Breast epithelium (tissue), 4 donors: ENCODE measurements at regions not wholly inside any gene's neighbourhood (a gene's known extent, or its start where the extent isn't known, plus 50 kb on each side); places are given as distances from the start of the nearest gene placed in this dataset.

ENCODE experiments used
- DNase-seq, 2 donors: peaks; one replicate each; pipeline ENCODE4 v3.0.0-alpha.2; 2019; ENCODE audit warnings: low spot score in 2 of 2
- H3K27ac ChIP-seq, 2 donors: fragments of 200-600 bp; sonication (generic) in 1 of 2; one replicate each; pipeline ENCODE4 v1.5.1; 2016 to 2019; ENCODE audit warnings: mild to moderate bottlenecking in 1 of 2
- H3K27me3 ChIP-seq, 2 donors: fragments of 200-600 bp; sonication (generic) in 1 of 2; one replicate each; pipeline versions ENCODE4 v1.5.1 to v1.6.0; 2017 to 2019; ENCODE audit warnings: control low read depth in 1 of 2, mild to moderate bottlenecking in 1 of 2
- H3K36me3 ChIP-seq: fragments of 200-600 bp; one replicate; pipeline ENCODE4 v1.5.1; 2019
- H3K4me1 ChIP-seq, 2 donors: fragments of 200-600 bp; sonication (generic); one replicate each; pipeline ENCODE4 v1.5.1; 2016 to 2019; ENCODE audit warnings: control low read depth in 1 of 2
- H3K4me3 ChIP-seq, 3 donors: fragments of 200-600 bp; sonication (generic); 1 replicate in 2 of 3; 2 replicates in 1 of 3; pipeline ENCODE4 v1.5.1; 2016 to 2019; ENCODE audit warnings: mild to moderate bottlenecking in 3 of 3, moderate library complexity in 2 of 3
- H3K9me3 ChIP-seq, 2 donors: fragments of 200-600 bp; sonication (generic) in 1 of 2; one replicate each; pipeline ENCODE4 v1.5.1; 2016 to 2019; ENCODE audit warnings: control low read depth in 1 of 2
- POLR2A ChIP-seq: fragments of 450-650 bp; IDR thresholded peaks from one replicate; pipeline ENCODE4 v1.6.1; 2016; ENCODE audit warnings: antibody characterized with exemption, mild to moderate bottlenecking, moderate library complexity
- POLR2AphosphoS5 ChIP-seq, 3 donors: sonication (generic); formaldehyde crosslinking; IDR thresholded peaks; one replicate each; pipeline ENCODE4 v1.6.1; 2017; ENCODE audit warnings: antibody characterized with exemption in 3 of 3
- intact Hi-C: fragments of 100-400 bp; cut with DNase I; formaldehyde crosslinking; loops from one replicate; pipeline ENCODE4 v1.15.1; 2023; ENCODE audit warnings: low total_unique reads
- TF ChIP-seq, protein P1 (sequence below), 3 donors: fragments of 450-650 bp; IDR thresholded peaks; one replicate each; pipeline ENCODE4 v1.5.1; 2016 to 2017; ENCODE audit warnings: antibody characterized with exemption in 3 of 3, mild to moderate bottlenecking in 3 of 3, moderate library complexity in 3 of 3

DNA sequence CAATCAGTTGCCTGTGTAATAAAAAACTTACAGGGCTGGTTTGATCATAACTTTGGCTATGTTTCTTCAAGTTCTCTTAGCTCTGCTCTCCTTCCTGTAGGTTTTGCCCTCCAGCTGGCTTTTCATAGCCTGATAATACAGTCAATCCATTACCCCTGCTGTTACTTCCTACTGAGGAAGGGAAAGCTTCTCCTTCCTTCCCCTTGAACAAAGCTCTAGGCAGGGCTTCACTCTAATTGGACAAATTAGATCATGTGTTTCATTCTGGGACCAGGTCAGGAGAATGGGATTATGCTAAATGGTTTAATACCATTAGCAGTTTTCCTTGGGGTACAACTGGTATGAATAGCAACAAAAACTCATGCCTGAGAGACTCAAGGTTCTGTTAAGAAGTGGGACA is 106.8 kb upstream of the MCHR2 start:
- TF ChIP-seq, protein P1, sequence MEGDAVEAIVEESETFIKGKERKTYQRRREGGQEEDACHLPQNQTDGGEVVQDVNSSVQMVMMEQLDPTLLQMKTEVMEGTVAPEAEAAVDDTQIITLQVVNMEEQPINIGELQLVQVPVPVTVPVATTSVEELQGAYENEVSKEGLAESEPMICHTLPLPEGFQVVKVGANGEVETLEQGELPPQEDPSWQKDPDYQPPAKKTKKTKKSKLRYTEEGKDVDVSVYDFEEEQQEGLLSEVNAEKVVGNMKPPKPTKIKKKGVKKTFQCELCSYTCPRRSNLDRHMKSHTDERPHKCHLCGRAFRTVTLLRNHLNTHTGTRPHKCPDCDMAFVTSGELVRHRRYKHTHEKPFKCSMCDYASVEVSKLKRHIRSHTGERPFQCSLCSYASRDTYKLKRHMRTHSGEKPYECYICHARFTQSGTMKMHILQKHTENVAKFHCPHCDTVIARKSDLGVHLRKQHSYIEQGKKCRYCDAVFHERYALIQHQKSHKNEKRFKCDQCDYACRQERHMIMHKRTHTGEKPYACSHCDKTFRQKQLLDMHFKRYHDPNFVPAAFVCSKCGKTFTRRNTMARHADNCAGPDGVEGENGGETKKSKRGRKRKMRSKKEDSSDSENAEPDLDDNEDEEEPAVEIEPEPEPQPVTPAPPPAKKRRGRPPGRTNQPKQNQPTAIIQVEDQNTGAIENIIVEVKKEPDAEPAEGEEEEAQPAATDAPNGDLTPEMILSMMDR (IDR thresholded peaks at IDR 0.05) = no peak
- TF ChIP-seq POLR2A (no peak), POLR2AphosphoS5 (IDR thresholded peaks at IDR 0.05) (no peak)
- Histone ChIP-seq H3K27me3 (peaks cover 0 to 2% of the 10 kb centered on the region in 2 donors), H3K36me3 (no peaks in the 10 kb centered on the region), H3K27ac (no peak overlapping the region), H3K9me3 (no peaks in the 10 kb centered on the region), H3K4me1 (no peaks in the 10 kb centered on the region), H3K4me3 (no peak overlapping the region)
- DNase-seq = no peak
- intact Hi-C loops = no loop called here

DNA sequence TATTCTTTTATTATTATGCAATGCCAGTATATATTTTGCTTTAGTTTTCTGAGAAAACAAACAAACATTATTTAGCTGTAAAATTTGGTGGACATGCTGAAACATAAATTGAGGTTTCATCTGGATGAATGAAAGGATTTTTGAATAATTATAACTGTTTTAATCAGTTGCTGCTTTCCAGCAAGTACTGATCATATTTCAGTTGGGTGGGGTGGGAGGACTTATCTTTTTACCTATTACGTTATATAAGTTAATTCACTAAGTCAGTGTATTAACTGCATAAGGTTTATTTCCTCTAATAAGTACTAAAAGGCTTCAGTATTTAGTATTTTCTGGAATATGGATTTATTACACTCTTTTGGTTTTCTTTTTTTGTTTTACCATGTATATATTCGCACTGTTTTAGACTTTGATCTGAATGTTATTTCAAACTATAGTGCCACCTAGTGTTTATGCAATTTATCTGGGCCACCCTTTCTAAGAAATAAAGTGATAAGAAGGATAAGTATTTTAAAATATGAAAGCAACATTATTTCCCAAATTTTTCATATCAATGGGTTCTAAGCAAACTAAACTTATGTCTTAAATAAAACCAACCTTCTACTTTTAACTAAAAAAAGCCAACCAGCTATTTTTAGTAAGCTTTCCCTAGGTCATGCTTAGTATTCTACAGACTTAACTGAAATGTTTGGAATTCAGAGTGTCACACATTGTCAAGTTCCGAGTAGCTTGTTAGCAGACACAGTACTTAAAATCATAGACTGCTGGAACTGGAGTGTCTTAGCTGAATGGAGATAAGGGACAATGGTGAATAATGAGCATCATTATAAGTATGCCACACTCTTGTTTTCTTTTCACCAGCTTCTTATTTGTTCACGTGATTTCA is 105.4 kb upstream of the MCHR2 start:
- Histone ChIP-seq H3K9me3 (no peaks in the 10 kb centered on the region), H3K27ac (no peak overlapping the region), H3K4me1 (no peaks in the 10 kb centered on the region), H3K36me3 (no peaks in the 10 kb centered on the region), H3K4me3 (no peak overlapping the region), H3K27me3 (no peaks in the 10 kb centered on the region)
- no peak for DNase-seq
- intact Hi-C loops = no loop called here
- TF ChIP-seq POLR2A = no peak
- TF ChIP-seq, protein P1 (IDR thresholded peaks at IDR 0.05) = no peak
- TF ChIP-seq POLR2AphosphoS5 (IDR thresholded peaks at IDR 0.05) = no peak

DNA sequence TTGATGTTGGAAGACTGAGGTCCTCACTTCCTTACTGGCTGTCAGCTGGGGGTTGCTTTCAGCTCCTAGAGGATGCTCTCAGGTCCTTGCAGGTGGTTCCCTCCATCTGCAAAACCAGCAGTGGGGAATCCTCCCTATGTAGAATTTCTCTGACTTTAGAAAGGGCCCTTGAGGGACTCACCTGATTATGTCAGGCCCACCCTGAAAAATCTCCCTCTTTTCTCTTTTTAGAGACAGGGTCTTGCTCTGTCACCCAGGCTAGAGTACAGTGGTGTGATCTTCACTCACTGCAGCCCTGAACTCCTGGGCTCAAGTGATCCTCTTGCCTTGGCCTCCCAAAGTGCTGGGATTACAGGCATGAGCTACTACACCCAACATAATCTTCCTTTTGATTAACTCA is 102.9 kb upstream of the MCHR2 start:
- no peak overlapping the region for H3K4me3 ChIP-seq
- H3K27ac ChIP-seq = no peak overlapping the region
- H3K9me3 ChIP-seq = no peaks in the 10 kb centered on the region
- intact Hi-C loops = no loop called here
- no peaks in the 10 kb centered on the region for H3K27me3 ChIP-seq
- no peaks in the 10 kb centered on the region for H3K36me3 ChIP-seq
- H3K4me1 ChIP-seq = no peaks in the 10 kb centered on the region
- DNase-seq = no peak
- TF ChIP-seq POLR2A = no peak
- no peak for TF ChIP-seq POLR2AphosphoS5 (IDR thresholded peaks at IDR 0.05)
- TF ChIP-seq, protein P1 (IDR thresholded peaks at IDR 0.05) = no peak

DNA sequence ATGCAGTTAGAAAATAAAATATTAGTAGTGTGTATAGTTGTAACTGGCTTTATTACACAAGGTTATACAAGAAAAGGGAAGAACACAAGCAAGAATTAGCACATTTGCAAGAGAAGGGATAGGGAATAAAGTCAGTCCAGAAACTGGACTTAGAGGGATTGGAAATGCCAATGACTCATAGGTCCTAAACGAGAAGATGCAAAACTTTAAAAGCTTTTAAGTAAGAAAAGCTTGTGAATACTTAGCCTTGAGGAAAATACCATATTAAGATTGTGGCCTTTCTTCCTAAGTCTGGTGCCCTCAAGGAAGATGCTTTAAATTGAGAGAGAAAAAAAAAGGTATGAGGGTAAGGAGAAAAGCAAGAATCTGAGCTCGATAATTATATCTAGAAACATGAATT is 102.3 kb upstream of the MCHR2 start:
- H3K36me3 ChIP-seq = no peaks in the 10 kb centered on the region
- DNase-seq = no peak
- no peak overlapping the region for H3K27ac ChIP-seq
- no peak for TF ChIP-seq POLR2A
- TF ChIP-seq POLR2AphosphoS5 (IDR thresholded peaks at IDR 0.05) = no peak
- TF ChIP-seq, protein P1 (IDR thresholded peaks at IDR 0.05) = no peak
- intact Hi-C loops = no loop called here
- no peak overlapping the region for H3K4me3 ChIP-seq
- no peaks in the 10 kb centered on the region for H3K9me3 ChIP-seq
- H3K27me3 ChIP-seq = no peaks in the 10 kb centered on the region
- H3K4me1 ChIP-seq = no peaks in the 10 kb centered on the region

DNA sequence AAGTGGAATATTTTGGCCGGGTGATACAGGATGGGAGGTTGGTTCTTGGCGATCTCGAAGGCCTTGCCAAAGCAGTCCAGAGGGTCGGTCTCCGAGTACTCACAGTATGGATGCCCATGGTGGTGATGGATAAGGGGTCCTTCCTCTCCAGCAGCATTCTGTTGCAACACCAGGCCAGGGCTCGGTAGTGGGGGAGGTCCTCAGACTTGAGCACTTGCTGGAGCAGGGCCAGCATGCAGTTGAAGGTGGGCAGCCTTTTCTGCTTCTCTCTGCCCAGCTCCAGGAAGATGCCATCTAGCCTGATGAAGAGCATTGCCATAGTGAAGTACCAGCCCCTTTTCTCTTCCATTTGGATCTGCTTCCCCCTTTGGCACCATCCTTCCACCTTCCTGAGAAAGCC is 99.4 kb upstream of the MCHR2 start:
- no peaks in the 10 kb centered on the region for H3K4me1 ChIP-seq
- H3K4me3 ChIP-seq = no peak overlapping the region
- H3K27me3 ChIP-seq = no peaks in the 10 kb centered on the region
- TF ChIP-seq, protein P1 (IDR thresholded peaks at IDR 0.05) = no peak
- TF ChIP-seq POLR2AphosphoS5 (IDR thresholded peaks at IDR 0.05) (no peak), POLR2A (no peak)
- H3K36me3 ChIP-seq = no peaks in the 10 kb centered on the region
- no peak for DNase-seq
- H3K27ac ChIP-seq = no peak overlapping the region
- no peaks in the 10 kb centered on the region for H3K9me3 ChIP-seq
- intact Hi-C loops = no loop called here
